Mononuclear cell (primary cell): ENCODE measurements at regions not wholly inside any gene's neighbourhood (a gene's known extent, or its start where the extent isn't known, plus 50 kb on each side); places are given as distances from the start of the nearest gene placed in this dataset.

Experiments
- H3K27me3 ChIP-seq: 2 replicates; pipeline ENCODE4 v1.6.0; 2011; ENCODE audit warnings: low read length, control low read depth; ENCODE audit not compliant: insufficient read depth
- H3K4me1 ChIP-seq: 2 replicates; pipeline ENCODE4 v1.5.1; 2011; ENCODE audit warnings: mild to moderate bottlenecking, low read length, control low read depth; ENCODE audit not compliant: insufficient read depth
- H3K4me3 ChIP-seq: 2 replicates; pipeline ENCODE4 v1.5.1; 2011; ENCODE audit warnings: mild to moderate bottlenecking, low read length, moderate library complexity
- H3K9me3 ChIP-seq: 2 replicates; pipeline ENCODE4 v1.5.1; 2011; ENCODE audit warnings: low read depth, mild to moderate bottlenecking, control low read depth, low read length

DNA sequence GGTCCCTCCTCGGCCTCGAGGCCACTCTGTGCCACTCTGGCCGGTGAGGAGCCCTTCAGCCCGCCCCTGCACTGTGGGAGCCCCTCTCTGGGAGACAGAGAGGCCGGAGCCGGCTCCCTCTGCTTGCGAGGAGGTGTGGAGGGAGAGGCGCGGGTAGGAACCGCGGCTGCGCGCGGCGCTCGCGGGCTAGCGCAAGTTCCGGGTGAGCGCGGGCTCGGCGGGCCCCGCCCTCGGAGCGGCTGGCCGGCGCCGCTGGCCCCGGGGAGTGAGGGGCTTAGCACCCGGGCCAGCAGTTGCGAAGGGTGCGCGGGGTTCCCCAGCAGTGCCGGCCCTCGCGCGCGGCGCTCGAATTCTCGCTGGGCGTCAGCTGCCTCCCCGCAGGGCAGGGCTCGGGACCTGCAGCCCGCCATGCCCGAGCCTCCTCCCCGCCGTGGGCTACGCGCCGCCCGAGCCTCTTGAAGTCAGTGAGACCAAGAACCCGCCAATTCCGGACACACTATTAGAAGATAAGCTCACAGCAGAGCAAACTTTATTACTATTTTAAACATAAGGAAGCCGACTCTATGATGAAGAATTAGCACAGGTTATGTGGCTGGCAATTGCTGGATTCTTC, 825.8 kb upstream of the FANCL start:
- no peaks in the 10 kb centered on the region for H3K9me3 ChIP-seq
- H3K4me1 ChIP-seq = no peaks in the 10 kb centered on the region
- H3K27me3 ChIP-seq = no peaks in the 10 kb centered on the region
- no peak overlapping the region for H3K4me3 ChIP-seq

DNA sequence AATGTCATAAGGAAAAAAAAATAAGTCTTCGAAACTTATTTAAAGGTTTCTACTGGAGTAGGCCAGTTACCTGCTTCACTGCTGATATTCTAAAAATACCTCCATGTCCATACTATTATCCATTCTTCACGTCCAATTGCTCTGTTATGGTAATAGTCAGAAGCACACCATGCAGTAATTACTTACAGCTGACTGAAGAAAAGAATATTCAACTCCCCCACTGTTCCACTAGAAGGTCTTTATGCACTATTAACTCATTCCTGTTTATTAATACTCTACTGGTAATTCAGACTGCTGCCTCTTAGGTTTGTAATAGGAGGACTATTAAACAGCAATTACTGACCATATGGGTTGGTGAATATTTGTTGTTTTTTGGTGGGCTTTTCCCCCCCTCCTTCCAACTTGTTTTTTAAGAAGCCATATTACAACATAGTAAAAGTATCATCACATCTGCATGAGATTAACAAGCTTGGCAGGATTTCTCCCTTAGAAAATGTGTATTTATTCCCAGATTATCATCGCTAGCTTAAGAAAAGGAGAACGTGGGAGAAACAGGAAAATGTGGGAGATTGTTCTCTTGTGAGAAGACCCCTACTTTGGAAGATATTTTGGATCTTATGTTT, 806.4 kb upstream of the FANCL start:
- no peak overlapping the region for H3K4me3 ChIP-seq
- no peaks in the 10 kb centered on the region for H3K9me3 ChIP-seq
- H3K4me1 ChIP-seq = no peaks in the 10 kb centered on the region
- no peaks in the 10 kb centered on the region for H3K27me3 ChIP-seq

DNA sequence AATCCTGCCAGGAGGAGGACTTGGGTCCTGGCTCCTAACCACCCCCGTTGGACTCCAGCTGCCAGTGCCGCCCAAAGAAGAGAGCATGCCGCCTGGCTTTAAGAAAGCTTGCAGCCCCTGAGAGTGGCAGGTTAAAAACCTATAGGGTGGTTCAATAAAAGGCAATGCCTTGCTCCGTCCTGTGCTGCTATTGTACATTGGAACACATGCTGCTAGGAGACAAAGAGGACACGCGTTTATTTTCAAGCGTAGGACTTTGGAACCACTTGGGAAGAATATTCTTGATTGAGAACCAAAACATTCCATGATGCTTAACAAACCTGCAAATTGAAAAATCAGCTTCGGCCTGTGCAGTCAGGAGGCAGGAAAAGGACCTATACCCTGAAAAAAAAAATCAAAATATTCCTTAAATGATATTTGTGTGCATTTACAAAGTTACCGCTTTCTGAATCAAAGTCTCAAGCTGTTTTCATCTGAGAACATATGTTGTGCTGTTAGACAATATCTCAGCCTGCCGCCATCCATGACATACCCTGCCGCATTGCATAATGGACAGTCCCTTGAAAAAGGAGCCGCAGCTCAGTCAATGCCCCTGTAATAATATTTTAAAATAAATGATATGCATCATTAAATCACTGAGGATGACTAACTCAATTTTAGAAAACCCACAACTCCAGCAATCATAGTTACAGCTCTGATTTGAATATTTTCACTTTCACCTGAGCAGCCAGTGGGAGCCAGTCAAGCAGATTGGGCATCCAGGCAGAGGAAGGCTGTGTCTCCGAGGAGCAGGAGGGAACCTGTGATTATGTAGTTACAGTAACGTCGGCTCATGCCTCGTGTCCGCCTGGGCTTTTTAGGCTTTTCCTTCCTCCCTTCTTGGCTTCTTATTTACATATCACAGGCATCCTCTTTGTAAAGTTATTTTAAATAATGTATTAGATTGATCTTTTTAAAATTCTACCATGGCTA, 805.6 kb upstream of the FANCL start:
- Histone ChIP-seq H3K4me3 (no peak overlapping the region), H3K4me1 (no peaks in the 10 kb centered on the region), H3K27me3 (no peaks in the 10 kb centered on the region), H3K9me3 (no peaks in the 10 kb centered on the region)

DNA sequence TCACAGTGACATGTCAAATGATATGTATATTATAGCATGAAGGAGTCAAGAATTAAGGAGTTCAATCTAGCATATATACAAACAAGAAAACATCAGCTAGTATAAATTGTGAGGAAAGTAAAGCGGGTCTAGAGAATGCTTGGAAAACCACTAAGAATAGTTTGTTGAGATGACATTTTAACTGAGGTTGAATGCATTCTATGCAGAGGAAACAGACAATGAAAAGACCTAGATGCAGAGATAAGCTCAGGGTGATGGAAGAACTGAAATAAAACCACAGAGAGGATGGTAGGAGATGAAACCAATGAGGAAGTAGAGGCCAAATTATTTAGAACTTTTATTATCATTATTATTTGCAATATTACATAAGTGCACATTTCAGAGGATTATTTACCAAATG, 803.6 kb upstream of the FANCL start:
- no peak overlapping the region for H3K4me3 ChIP-seq
- no peaks in the 10 kb centered on the region for H3K4me1 ChIP-seq
- H3K27me3 ChIP-seq = no peaks in the 10 kb centered on the region
- H3K9me3 ChIP-seq = no peaks in the 10 kb centered on the region

DNA sequence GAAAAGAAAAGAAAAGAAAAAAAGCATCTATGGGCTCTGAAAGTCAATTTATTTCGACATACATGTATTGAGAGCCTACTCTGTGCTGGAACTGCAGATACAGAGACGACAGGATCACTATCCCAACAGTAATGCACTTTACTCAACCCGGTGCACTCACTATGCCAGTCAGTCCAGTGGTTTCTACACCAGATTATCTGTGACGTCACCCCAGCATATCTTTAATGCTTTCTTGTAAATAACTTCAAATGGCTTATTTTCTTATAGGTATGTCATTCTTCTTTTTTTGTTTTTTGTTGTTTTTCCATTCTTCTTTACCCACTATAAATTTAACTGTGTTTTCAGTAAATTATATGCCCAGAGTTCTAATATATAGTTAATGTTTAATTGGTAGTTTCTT, 800.0 kb upstream of the FANCL start:
- H3K4me3 ChIP-seq = no peak overlapping the region
- no peaks in the 10 kb centered on the region for H3K27me3 ChIP-seq
- H3K4me1 ChIP-seq = no peaks in the 10 kb centered on the region
- H3K9me3 ChIP-seq = no peaks in the 10 kb centered on the region

DNA sequence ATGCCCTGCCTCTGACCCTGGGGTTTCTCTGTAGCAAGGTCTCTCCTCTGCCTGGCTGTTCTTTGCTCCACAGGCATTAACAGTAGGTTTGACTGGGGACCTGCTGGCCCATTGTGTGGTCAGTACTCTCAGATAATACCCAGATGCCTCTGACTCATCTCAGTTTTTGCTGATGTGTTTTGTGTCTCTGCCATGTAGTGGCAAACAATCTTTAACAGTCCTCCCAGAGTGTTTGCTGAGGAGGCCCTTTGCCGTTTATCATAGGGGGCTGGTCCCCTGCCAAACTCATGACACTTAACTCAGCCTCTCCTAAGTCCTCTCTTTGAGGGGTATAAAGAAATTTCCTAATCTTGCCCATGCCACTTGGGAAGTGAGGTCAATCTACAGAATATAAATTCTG, 793.7 kb upstream of the FANCL start:
- no peaks in the 10 kb centered on the region for H3K4me1 ChIP-seq
- H3K4me3 ChIP-seq = no peak overlapping the region
- no peaks in the 10 kb centered on the region for H3K27me3 ChIP-seq
- no peaks in the 10 kb centered on the region for H3K9me3 ChIP-seq

DNA sequence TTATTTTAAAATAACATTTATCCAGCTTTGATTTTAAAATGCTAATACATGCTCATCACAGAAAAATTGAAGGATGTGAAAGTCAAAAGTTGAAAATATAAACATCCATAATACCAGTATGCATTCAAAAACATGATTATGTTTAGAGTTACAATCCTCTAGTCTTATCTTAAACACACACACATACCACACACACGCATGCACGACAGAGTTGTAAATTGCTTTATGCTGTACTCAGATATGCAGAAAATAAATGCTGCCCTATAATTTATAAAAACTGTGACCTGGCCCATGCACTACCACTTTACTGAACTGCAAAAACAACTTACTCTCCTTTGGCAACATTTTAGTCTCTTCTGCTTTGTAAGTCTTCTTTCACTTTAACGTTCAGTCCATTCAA, 793.0 kb upstream of the FANCL start:
- no peaks in the 10 kb centered on the region for H3K27me3 ChIP-seq
- no peaks in the 10 kb centered on the region for H3K9me3 ChIP-seq
- no peak overlapping the region for H3K4me3 ChIP-seq
- H3K4me1 ChIP-seq = no peaks in the 10 kb centered on the region

DNA sequence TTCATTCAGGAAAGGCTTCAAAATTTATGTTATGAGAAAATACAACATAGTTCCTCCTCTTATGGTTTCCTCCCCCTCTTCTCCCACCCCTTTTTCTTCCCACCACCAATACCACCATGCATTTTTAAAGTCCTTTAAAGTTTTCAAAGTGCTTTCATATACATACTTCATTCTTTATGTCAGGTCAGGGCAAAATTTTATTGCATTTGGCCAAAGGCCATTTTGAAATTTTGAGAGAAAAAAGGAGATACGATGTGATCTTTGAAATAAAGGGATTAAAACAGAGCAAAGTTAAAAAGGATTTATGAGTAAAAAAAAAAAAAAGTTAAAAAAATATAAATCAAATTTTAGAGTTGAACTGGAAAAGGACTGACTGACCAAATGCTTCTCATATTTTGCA, 792.5 kb upstream of the FANCL start:
- no peak overlapping the region for H3K4me3 ChIP-seq
- H3K4me1 ChIP-seq = no peaks in the 10 kb centered on the region
- H3K9me3 ChIP-seq = no peaks in the 10 kb centered on the region
- no peaks in the 10 kb centered on the region for H3K27me3 ChIP-seq

DNA sequence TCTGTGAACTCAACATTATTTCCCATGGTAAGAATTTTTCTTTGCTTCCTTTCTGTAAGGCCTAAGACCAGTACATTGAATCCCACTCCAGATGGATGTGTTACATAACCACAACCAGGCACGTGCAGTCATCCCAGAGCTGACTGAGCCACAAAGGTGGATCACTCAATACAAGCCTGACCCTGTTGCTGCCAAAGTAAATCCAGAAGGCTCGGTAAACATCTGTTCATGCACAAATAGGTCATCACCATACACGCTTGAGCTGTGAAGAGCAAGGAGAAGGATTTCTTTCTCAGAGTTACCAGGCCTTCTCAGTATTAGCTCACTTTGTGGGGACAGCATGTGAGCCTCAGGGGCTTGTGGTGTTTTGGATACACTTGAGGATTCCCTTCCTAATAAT, 791.4 kb upstream of the FANCL start:
- H3K9me3 ChIP-seq = no peaks in the 10 kb centered on the region
- H3K4me3 ChIP-seq = no peak overlapping the region
- H3K4me1 ChIP-seq = no peaks in the 10 kb centered on the region
- no peaks in the 10 kb centered on the region for H3K27me3 ChIP-seq

DNA sequence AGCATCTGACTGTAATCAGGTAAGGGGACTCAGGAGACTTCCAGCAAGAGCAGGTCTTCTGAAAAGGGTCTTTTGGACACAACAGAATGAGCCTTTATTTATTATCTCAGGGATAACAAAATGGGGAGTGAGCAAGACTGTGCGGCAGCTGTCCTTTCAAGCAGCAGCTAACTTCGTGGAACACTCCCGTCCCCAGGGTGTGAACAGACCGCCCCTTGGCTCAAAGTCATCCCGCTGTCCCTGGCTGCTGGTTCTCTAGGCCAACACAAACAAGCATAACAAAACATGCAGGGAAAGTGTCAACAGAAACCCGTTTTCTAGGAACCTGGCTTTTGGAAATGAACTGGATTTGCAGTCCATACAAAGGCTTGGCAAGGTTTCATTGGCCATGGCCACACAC, 787.9 kb upstream of the FANCL start:
- H3K4me1 ChIP-seq = no peaks in the 10 kb centered on the region
- no peaks in the 10 kb centered on the region for H3K9me3 ChIP-seq
- H3K27me3 ChIP-seq = no peaks in the 10 kb centered on the region
- H3K4me3 ChIP-seq = no peak overlapping the region

DNA sequence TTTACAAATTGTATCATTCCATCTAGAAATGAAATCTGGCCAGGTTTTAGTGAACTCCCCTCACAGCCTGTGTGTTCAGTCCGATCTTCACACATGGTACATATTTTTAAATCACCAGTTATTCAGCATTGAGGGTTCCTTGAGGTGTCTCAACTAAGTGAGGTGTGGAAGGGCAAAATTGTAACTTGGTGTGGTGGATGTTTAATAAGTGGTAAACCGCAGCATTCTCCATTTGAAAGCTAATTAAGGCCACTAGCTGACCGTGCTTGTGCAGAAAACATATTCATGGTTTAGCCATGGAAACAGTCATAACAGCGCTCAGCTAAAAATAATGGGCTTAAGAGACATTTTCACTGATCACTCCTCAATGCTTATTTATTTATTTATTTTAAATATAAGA, 786.2 kb upstream of the FANCL start:
- no peaks in the 10 kb centered on the region for H3K4me1 ChIP-seq
- no peaks in the 10 kb centered on the region for H3K9me3 ChIP-seq
- no peaks in the 10 kb centered on the region for H3K27me3 ChIP-seq
- H3K4me3 ChIP-seq = no peak overlapping the region

DNA sequence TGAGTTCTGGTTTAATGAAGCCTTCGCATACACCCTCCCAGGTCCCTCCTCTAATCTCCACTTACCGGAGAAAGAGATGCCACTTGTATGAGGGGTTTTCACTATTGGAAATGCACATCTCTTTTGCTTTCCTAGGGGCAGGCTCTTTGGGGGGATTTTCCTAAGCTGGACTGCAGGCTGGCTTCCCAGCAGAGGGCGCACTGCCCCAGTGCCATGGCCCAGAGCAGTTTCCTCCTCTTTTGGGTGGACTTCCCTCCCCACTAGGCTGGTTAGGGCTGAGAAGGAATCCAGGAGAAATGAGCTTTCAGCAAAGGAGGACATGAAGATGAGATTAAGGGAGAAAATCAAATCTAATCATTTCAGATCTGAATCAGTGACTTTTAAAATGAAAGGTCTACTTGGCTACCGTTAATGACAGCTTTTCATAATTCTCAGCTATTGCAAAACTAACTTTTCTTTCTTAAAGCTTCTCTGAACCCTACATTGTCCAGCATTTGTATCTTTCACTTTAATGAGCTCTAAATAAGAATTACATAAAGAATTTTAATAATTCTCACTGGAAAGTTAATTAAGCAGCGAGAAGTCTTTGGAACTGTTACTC, 784.1 kb upstream of the FANCL start:
- H3K27me3 ChIP-seq = no peaks in the 10 kb centered on the region

DNA sequence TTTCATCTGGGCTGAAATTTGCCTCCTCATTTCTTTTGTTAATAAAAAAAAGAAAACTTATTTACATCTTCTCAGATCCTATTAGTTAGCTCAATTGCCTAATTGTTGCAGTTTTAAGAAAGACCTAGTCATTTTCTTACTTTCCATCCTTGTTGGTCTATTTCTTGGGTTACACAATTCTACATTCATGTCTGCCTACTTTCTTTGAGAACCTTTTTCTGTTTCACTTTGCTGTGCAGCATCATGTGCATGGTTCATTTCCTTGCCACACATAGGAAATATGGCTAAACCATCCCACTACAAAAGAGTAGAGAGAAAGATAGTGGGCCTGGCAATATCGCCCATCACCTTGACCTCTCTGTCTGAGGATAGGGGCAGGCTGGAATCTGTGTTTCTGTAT, 780.7 kb upstream of the FANCL start:
- no peak overlapping the region for H3K4me3 ChIP-seq
- no peaks in the 10 kb centered on the region for H3K4me1 ChIP-seq
- H3K9me3 ChIP-seq = no peaks in the 10 kb centered on the region
- no peaks in the 10 kb centered on the region for H3K27me3 ChIP-seq

More for the DNA sequence above, 784.1 kb upstream of the FANCL start:
- Histone ChIP-seq H3K4me1 (no peaks in the 10 kb centered on the region), H3K4me3 (no peak overlapping the region), H3K9me3 (no peaks in the 10 kb centered on the region)

DNA sequence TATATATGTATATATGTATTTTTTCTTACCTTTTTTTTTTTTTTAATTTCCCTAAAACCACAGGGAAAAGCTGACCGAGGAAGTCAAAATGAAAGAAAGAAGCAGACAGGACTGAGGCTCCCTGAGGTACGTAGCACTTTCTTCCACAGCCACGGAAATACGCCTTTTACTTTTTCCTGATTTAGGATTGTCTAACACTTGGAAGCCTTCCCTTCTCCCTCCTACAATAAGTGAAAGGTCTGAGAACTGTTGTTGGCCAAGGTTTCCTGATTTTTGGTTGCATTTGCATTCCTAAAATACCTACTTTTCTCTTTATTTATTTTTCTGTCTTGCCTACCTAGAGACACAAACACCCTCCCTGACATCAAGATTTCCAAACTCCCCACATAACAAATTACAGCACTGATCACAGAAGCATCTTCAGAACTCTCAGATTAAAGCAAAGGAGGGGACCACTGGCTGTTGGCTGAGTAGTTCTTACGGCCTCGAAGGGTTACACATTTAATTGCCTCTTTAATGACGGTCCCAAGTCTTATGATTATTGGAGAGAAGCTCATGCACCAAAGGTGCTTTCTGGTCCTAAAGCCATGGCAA, 778.5 kb upstream of the FANCL start:
- no peak overlapping the region for H3K4me3 ChIP-seq
- no peaks in the 10 kb centered on the region for H3K27me3 ChIP-seq
- no peaks in the 10 kb centered on the region for H3K9me3 ChIP-seq
- H3K4me1 ChIP-seq = no peaks in the 10 kb centered on the region

DNA sequence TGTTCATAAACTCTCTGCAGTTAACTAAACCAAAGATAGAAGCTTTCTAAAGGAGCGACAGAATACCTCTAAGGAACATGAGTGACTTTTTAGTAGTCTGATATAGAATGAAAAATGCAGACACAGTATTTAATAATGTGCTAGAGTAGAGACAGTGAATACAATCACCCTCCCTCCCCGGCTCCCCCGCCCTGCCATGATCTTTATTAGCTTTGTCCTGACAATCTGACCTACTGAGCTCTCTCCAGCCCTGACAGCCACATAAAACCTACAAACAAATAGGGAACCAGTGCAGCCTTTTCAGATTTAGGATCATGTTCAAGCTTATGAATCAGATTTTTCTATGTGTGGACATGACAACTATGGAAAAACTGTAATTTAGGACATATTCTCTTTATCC, 777.6 kb upstream of the FANCL start:
- Histone ChIP-seq H3K4me3 (no peak overlapping the region), H3K4me1 (no peaks in the 10 kb centered on the region)

More for the DNA sequence above, 777.6 kb upstream of the FANCL start:
- H3K27me3 ChIP-seq = no peaks in the 10 kb centered on the region
- no peaks in the 10 kb centered on the region for H3K9me3 ChIP-seq
